ENCODE measurements at regions not wholly inside any gene's neighbourhood (a gene's known extent, or its start where the extent isn't known, plus 50 kb on each side); places are given as distances from the start of the nearest gene placed in this dataset.
"Not testable (repeated sequence)": the region's sequence is repeated elsewhere in the genome, so short reads cannot be mapped to it uniquely, and the experiment has no call there.

- TF ChIP-seq CTCF (IDR thresholded peaks at IDR 0.05; ENCODE audit: low read depth, low read length, missing input control); GABPA (IDR thresholded peaks at IDR 0.05 in 1 of 2, conservative IDR thresholded peaks at IDR 0.05 in 1 of 2); TAF1 (conservative IDR thresholded peaks at IDR 0.05); FOXA1 (IDR thresholded peaks at IDR 0.05); RAD21 (IDR thresholded peaks at IDR 0.05); REST (IDR thresholded peaks at IDR 0.05); JUND (IDR thresholded peaks at IDR 0.05): not testable (repeated sequence)
Observed at GRCh38 chr9:42850896-42851693, 667.6 kb downstream of the SPATA31A6 start.
